PC-9 (cell line): ENCODE measurements at regions not wholly inside any gene's neighbourhood (a gene's known extent, or its start where the extent isn't known, plus 50 kb on each side); places are given as distances from the start of the nearest gene placed in this dataset.

ENCODE experiments used
- BruUV-seq: library from RNA; stranded (reverse); fragments of 400-500 nt; replicated peaks from 2 replicates; lab custom pipeline; 2021; lab: Mats Ljungman, UMichigan
- CTCF ChIA-PET: fragments of 300-600 bp; sonication (Branson Sonifier 250); formaldehyde crosslinking; loops from one replicate; lab custom pipeline; 2022; ENCODE audit warnings: antibody characterized with exemption; lab: Charles Lee
- POLR2A ChIA-PET: fragments of 300-600 bp; sonication (Branson Sonifier 250); formaldehyde crosslinking; loops from one replicate; lab custom pipeline; 2022; ENCODE audit warnings: antibody characterized with exemption; ENCODE audit not compliant: unreplicated experiment; lab: Charles Lee
- DNase-seq, 2 experiments: peaks; one replicate each; pipeline versions ENCODE4 v3.0.0 to v3.0.0-alpha.2; 2015 to 2022; ENCODE audit warnings: mixed read lengths in 1 of 2
- H2AFZ ChIP-seq: fragments of 200-600 bp; sonication (generic); 2 replicates; pipeline ENCODE4 v1.8.1; 2017; ENCODE audit warnings: antibody characterized with exemption
- H3F3A ChIP-seq: fragments of 200-600 bp; sonication (generic); 2 replicates; pipeline ENCODE4 v1.8.1; 2017; ENCODE audit warnings: antibody characterized with exemption, mild to moderate bottlenecking, low read depth; ENCODE audit not compliant: insufficient read depth
- H3K27ac ChIP-seq: fragments of 200-600 bp; sonication (generic); 2 replicates; pipeline ENCODE4 v1.6.1; 2016; ENCODE audit warnings: mixed run types
- H3K27me3 ChIP-seq: fragments of 200-600 bp; sonication (generic); 2 replicates; pipeline ENCODE4 v1.6.1; 2016; ENCODE audit warnings: low read depth, mixed run types; ENCODE audit not compliant: insufficient read depth
- H3K36me3 ChIP-seq: fragments of 200-600 bp; sonication (generic); 2 replicates; pipeline ENCODE4 v1.6.1; 2016; ENCODE audit warnings: low read depth, mixed run types
- H3K4me1 ChIP-seq: fragments of 200-600 bp; sonication (generic); replicated peaks from 2 replicates; pipeline ENCODE4 v1.6.1; 2016; ENCODE audit warnings: mixed run types; ENCODE audit not compliant: insufficient read depth
- H3K4me2 ChIP-seq: fragments of 200-600 bp; sonication (generic); 2 replicates; pipeline ENCODE4 v1.6.1; 2017; ENCODE audit warnings: mixed run types
- H3K4me3 ChIP-seq: fragments of 200-600 bp; sonication (generic); 2 replicates; pipeline ENCODE4 v1.6.1; 2016; ENCODE audit warnings: mixed run types
- H3K79me2 ChIP-seq: fragments of 200-600 bp; sonication (generic); 2 replicates; pipeline ENCODE4 v1.6.1; 2017; ENCODE audit warnings: low read depth, mixed run types
- H3K9me2 ChIP-seq: fragments of 200-600 bp; sonication (generic); 2 replicates; pipeline ENCODE4 v1.8.1; 2017; ENCODE audit warnings: mild to moderate bottlenecking; ENCODE audit not compliant: insufficient read depth
- H3K9me3 ChIP-seq: fragments of 200-600 bp; sonication (generic); 2 replicates; pipeline ENCODE4 v1.8.1; 2016; ENCODE audit warnings: low read depth; ENCODE audit not compliant: insufficient read depth
- H4K20me1 ChIP-seq: fragments of 200-600 bp; sonication (generic); 2 replicates; pipeline ENCODE4 v1.8.1; 2017; ENCODE audit not compliant: insufficient read depth
- EZH2 ChIP-seq: fragments of 200-600 bp; sonication (generic); IDR thresholded peaks from 2 replicates; pipeline ENCODE4 v1.8.0; 2017; ENCODE audit warnings: antibody characterized with exemption, low read depth
- intact Hi-C: fragments of 100-400 bp; cut with micrococcal nuclease; formaldehyde crosslinking; loops from one replicate; pipeline ENCODE4 v1.10.0; 2022; ENCODE audit not compliant: unreplicated experiment
- TF ChIP-seq, protein P1 (sequence below): fragments of 200-600 bp; sonication (generic); conservative IDR thresholded peaks from 2 replicates; pipeline ENCODE4 v1.6.1; 2017; ENCODE audit warnings: mixed run types, antibody characterized with exemption, mild to moderate bottlenecking, moderate library complexity

DNA sequence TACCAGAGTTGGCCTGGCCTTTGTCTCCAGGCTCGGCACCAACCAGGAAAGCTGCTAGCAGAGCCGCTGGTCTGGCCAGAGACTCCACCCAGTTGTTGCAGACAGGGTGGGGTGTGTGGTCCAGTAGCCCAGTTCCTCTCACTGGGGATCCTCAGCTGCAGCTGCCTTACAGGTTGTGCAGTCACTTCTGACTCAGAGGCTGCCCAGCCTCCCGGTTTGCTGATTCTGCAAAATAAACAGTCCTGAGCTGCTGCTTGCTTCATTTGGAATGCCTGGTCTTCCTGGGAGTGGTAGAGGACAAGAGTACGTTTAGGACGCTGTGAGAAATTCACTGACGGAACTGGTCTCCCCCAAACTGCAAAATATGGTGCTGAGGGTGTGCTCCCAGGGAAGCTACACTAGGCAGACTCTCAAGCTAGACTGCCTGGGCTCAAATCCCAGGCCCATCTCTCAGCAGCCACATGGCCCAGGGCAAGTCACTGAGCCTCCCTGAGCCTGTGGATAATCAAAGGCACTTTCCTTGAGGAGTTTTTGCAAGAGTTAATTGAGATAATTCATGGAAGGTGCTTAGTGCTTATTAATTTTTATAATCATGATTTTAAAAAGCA is 246.1 kb downstream of the TFAP2C start:
- no peak overlapping the region for H3K4me3 ChIP-seq
- peak; percentile 84 to 93 for DNase-seq
- TF ChIP-seq, protein P1, sequence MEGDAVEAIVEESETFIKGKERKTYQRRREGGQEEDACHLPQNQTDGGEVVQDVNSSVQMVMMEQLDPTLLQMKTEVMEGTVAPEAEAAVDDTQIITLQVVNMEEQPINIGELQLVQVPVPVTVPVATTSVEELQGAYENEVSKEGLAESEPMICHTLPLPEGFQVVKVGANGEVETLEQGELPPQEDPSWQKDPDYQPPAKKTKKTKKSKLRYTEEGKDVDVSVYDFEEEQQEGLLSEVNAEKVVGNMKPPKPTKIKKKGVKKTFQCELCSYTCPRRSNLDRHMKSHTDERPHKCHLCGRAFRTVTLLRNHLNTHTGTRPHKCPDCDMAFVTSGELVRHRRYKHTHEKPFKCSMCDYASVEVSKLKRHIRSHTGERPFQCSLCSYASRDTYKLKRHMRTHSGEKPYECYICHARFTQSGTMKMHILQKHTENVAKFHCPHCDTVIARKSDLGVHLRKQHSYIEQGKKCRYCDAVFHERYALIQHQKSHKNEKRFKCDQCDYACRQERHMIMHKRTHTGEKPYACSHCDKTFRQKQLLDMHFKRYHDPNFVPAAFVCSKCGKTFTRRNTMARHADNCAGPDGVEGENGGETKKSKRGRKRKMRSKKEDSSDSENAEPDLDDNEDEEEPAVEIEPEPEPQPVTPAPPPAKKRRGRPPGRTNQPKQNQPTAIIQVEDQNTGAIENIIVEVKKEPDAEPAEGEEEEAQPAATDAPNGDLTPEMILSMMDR: no peak
- no peak for TF ChIP-seq EZH2
- ChIA-PET POLR2A (no interaction called here), CTCF (interaction anchor here (0.6 kb wide), 1 partner anchor 70 kb away, joined by 3 read pairs; no protein-coding TSS in a partner anchor)
- no peaks in the 10 kb centered on the region for H3K27me3 ChIP-seq
- H3F3A ChIP-seq: peaks cover 7% of the 10 kb centered on the region; the same call in 1 of the 2 replicates
- peaks cover 13% of the 10 kb centered on the region for H3K4me1 ChIP-seq
- H3K4me2 ChIP-seq: peak overlapping the region; percentile 61
- no peaks in the 10 kb centered on the region for H3K36me3 ChIP-seq
- H2AFZ ChIP-seq: no peak overlapping the region
- H4K20me1 ChIP-seq: no peaks in the 10 kb centered on the region
- no peaks in the 10 kb centered on the region for H3K9me3 ChIP-seq
- no peaks in the 10 kb centered on the region for H3K9me2 ChIP-seq
- no peaks in the 10 kb centered on the region for H3K79me2 ChIP-seq
- peak overlapping the region; percentile 48; the same call in 1 of the 2 replicates for H3K27ac ChIP-seq
- intact Hi-C loops: loop anchor here (10.0 kb wide), 1 partner anchor 250 kb away; the partner anchor contains the start of gene TFAP2C
- no TSS peak for BruUV-seq

DNA sequence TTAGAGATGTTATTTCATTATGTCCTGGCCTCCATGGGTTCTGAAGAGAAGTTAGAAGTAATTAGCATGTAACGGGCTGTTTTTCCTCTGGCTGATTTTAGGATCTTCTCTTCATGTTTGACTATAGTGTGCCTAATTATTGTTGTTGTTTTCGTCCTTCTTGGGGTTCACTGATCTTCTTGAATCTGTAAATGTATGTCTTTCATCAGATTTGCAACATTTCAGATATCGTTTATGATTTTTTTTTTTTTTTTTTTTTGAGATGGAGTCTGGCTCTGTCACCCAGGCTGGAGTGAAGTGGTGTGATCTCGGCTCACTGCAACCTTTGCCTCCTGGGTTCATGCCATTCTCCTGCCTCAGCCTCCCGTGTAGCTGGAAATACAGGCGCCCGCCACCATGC is 246.7 kb downstream of the TFAP2C start:
- no peaks in the 10 kb centered on the region for H3K79me2 ChIP-seq
- no peaks in the 10 kb centered on the region for H3K36me3 ChIP-seq
- TF ChIP-seq, protein P1: no peak
- no peak for TF ChIP-seq EZH2
- H3K9me2 ChIP-seq: no peaks in the 10 kb centered on the region
- H3K4me2 ChIP-seq: peak overlapping the region; percentile 61; the same call in 1 of the 2 replicates
- no peaks in the 10 kb centered on the region for H4K20me1 ChIP-seq
- H3K9me3 ChIP-seq: no peaks in the 10 kb centered on the region
- intact Hi-C loops: loop anchor here (10.0 kb wide), 1 partner anchor 251 kb away; the partner anchor contains the start of gene TFAP2C
- ChIA-PET POLR2A (no interaction called here), CTCF (no interaction called here)
- H3F3A ChIP-seq: peaks cover 7% of the 10 kb centered on the region; the same call in 1 of the 2 replicates
- no peak overlapping the region for H3K27ac ChIP-seq
- no peak overlapping the region for H3K4me3 ChIP-seq
- no peak for DNase-seq
- BruUV-seq: no TSS peak
- no peaks in the 10 kb centered on the region for H3K27me3 ChIP-seq
- H3K4me1 ChIP-seq: peaks cover 13% of the 10 kb centered on the region
- H2AFZ ChIP-seq: no peak overlapping the region

DNA sequence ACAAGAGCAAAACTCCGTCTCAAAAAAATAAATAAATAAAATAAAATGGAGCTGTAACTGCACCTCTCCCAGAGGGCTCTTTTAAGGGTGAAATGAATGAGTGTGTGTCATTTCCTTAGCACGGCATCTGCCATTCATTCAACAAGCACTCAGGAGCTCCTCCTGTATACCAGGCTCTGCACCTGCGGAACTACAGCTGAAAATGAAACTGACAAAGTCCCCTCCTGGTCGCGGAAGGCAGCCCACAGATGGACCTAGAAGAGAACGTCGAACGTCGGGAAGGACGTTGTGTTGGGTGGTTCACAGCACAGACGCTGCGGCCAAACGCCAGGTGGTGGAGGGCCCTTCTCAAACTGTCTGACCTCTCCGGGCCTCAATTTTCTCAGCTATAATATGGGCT is 256.4 kb downstream of the TFAP2C start:
- ChIA-PET POLR2A (no interaction called here), CTCF (no interaction called here)
- H3K9me3 ChIP-seq: no peaks in the 10 kb centered on the region
- no peak overlapping the region for H2AFZ ChIP-seq
- no peaks in the 10 kb centered on the region for H3K27me3 ChIP-seq
- H3K4me3 ChIP-seq: no peak overlapping the region
- H3K36me3 ChIP-seq: no peaks in the 10 kb centered on the region
- no peaks in the 10 kb centered on the region for H3K79me2 ChIP-seq
- no peaks in the 10 kb centered on the region for H3K4me1 ChIP-seq
- TF ChIP-seq EZH2: no peak
- TF ChIP-seq, protein P1: no peak
- no peak overlapping the region for H3K4me2 ChIP-seq
- H3K9me2 ChIP-seq: no peaks in the 10 kb centered on the region
- BruUV-seq: no TSS peak
- DNase-seq: no peak
- H3F3A ChIP-seq: no peaks in the 10 kb centered on the region
- intact Hi-C loops: no loop called here
- no peak overlapping the region for H3K27ac ChIP-seq
- no peaks in the 10 kb centered on the region for H4K20me1 ChIP-seq
